Thoracic aorta (tissue), 2 donors: ENCODE measurements at regions not wholly inside any gene's neighbourhood (a gene's known extent, or its start where the extent isn't known, plus 50 kb on each side); places are given as distances from the start of the nearest gene placed in this dataset.

Source experiments
- ATAC-seq: fragments of 150-250 bp; one replicate; pipeline ENCODE4 v1.8.0; 2017; ENCODE audit warnings: low read depth; ENCODE audit not compliant: insufficient number of reproducible peaks, low FRiP score
- DNase-seq: peaks from one replicate; pipeline ENCODE4 v3.0.0-alpha.2; 2020; ENCODE audit warnings: low spot score
- H3K27ac ChIP-seq, 2 donors: fragments of 200-600 bp; sonication (generic); 1 replicate in 1 of 2; 2 replicates in 1 of 2; pipeline ENCODE4 v1.5.1; 2016; ENCODE audit warnings: mild to moderate bottlenecking in 2 of 2, moderate library complexity in 2 of 2
- H3K27me3 ChIP-seq: fragments of 200-600 bp; sonication (generic); replicated peaks from 2 replicates; pipeline ENCODE4 v1.6.0; 2016; ENCODE audit warnings: mild to moderate bottlenecking; ENCODE audit not compliant: insufficient read depth
- H3K36me3 ChIP-seq: fragments of 200-600 bp; sonication (generic); one replicate; pipeline ENCODE4 v1.5.1; 2016
- H3K4me1 ChIP-seq, 2 donors: fragments of 200-600 bp; sonication (generic); 1 replicate in 1 of 2; 2 replicates in 1 of 2; pipeline versions ENCODE4 v1.5.1 to v1.6.0; 2016; ENCODE audit warnings: low read depth in 2 of 2, mild to moderate bottlenecking in 1 of 2; ENCODE audit not compliant: control insufficient read depth in 1 of 2
- H3K4me3 ChIP-seq: fragments of 200-600 bp; sonication (generic); 2 replicates; pipeline ENCODE4 v1.5.1; 2016; ENCODE audit warnings: mild to moderate bottlenecking
- H3K9me3 ChIP-seq: fragments of 200-600 bp; sonication (generic); 2 replicates; pipeline ENCODE4 v1.5.1; 2016
- TF ChIP-seq, protein P1 (sequence below): fragments of 200-600 bp; sonication (generic); IDR thresholded peaks from one replicate; pipeline ENCODE4 v1.5.1; 2019; ENCODE audit warnings: antibody characterized with exemption

- TF ChIP-seq, protein P1, sequence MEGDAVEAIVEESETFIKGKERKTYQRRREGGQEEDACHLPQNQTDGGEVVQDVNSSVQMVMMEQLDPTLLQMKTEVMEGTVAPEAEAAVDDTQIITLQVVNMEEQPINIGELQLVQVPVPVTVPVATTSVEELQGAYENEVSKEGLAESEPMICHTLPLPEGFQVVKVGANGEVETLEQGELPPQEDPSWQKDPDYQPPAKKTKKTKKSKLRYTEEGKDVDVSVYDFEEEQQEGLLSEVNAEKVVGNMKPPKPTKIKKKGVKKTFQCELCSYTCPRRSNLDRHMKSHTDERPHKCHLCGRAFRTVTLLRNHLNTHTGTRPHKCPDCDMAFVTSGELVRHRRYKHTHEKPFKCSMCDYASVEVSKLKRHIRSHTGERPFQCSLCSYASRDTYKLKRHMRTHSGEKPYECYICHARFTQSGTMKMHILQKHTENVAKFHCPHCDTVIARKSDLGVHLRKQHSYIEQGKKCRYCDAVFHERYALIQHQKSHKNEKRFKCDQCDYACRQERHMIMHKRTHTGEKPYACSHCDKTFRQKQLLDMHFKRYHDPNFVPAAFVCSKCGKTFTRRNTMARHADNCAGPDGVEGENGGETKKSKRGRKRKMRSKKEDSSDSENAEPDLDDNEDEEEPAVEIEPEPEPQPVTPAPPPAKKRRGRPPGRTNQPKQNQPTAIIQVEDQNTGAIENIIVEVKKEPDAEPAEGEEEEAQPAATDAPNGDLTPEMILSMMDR: no peak
- DNase-seq (no peak), ATAC-seq (no peak)
- no peaks in the 10 kb centered on the region for H3K4me1 ChIP-seq
- H3K36me3 ChIP-seq: no peaks in the 10 kb centered on the region
- H3K9me3 ChIP-seq: no peaks in the 10 kb centered on the region
- H3K4me3 ChIP-seq: no peak overlapping the region
- H3K27ac ChIP-seq: no peak overlapping the region
- H3K27me3 ChIP-seq: no peaks in the 10 kb centered on the region
These were observed 308.4 kb downstream of the AJAP1 start for GRCh38 chr1:4962836-4963235.

GRCh38 chr1:4961935-4962645 lies 307.7 kb downstream of the AJAP1 start:
- TF ChIP-seq, protein P1: no peak
- H3K27ac ChIP-seq: no peak overlapping the region
- H3K4me3 ChIP-seq: no peak overlapping the region
- H3K9me3 ChIP-seq: no peaks in the 10 kb centered on the region
- DNase-seq (no peak), ATAC-seq (no peak)
- no peaks in the 10 kb centered on the region for H3K36me3 ChIP-seq
- H3K27me3 ChIP-seq: no peaks in the 10 kb centered on the region
- no peaks in the 10 kb centered on the region for H3K4me1 ChIP-seq

- Histone ChIP-seq H3K27me3 (no peaks in the 10 kb centered on the region), H3K36me3 (no peaks in the 10 kb centered on the region), H3K4me1 (no peaks in the 10 kb centered on the region), H3K4me3 (no peak overlapping the region), H3K9me3 (no peaks in the 10 kb centered on the region), H3K27ac (no peak overlapping the region)
- DNase-seq: no peak
- TF ChIP-seq, protein P1: no peak
- no peak for ATAC-seq
These were observed 306.5 kb downstream of the AJAP1 start for GRCh38 chr1:4960782-4961475.

GRCh38 chr1:4960336-4960735 lies 305.9 kb downstream of the AJAP1 start:
- H3K27ac ChIP-seq: no peak overlapping the region
- no peaks in the 10 kb centered on the region for H3K27me3 ChIP-seq
- ATAC-seq (no peak), DNase-seq (no peak)
- H3K4me1 ChIP-seq: no peaks in the 10 kb centered on the region
- no peak overlapping the region for H3K4me3 ChIP-seq
- H3K36me3 ChIP-seq: no peaks in the 10 kb centered on the region
- TF ChIP-seq, protein P1: no peak
- no peaks in the 10 kb centered on the region for H3K9me3 ChIP-seq

- H3K36me3 ChIP-seq: no peaks in the 10 kb centered on the region
- ATAC-seq (no peak), DNase-seq (no peak)
- TF ChIP-seq, protein P1: no peak
- no peaks in the 10 kb centered on the region for H3K4me1 ChIP-seq
- H3K9me3 ChIP-seq: no peaks in the 10 kb centered on the region
- no peak overlapping the region for H3K4me3 ChIP-seq
- H3K27me3 ChIP-seq: no peaks in the 10 kb centered on the region
- no peak overlapping the region for H3K27ac ChIP-seq
These were observed 304.8 kb downstream of the AJAP1 start for GRCh38 chr1:4959216-4959615.
